Neural progenitor cell (in vitro differentiated cells): ENCODE measurements at regions not wholly inside any gene's neighbourhood (a gene's known extent, or its start where the extent isn't known, plus 50 kb on each side); places are given as distances from the start of the nearest gene placed in this dataset.

Source experiments
- DNase-seq: peaks from one replicate; pipeline ENCODE4 v3.0.0-alpha.2; 2016; ENCODE audit warnings: low spot score
- H2AFZ ChIP-seq: fragments of 200-600 bp; sonication (generic); replicated peaks from 2 replicates; pipeline ENCODE4 v1.6.1; 2016; ENCODE audit warnings: antibody characterized with exemption
- H3F3A ChIP-seq: fragments of 200-600 bp; sonication (generic); 2 replicates; pipeline ENCODE4 v1.6.1; 2016; ENCODE audit warnings: antibody characterized with exemption, low read depth
- H3K27ac ChIP-seq: fragments of 200-600 bp; sonication (generic); 2 replicates; pipeline ENCODE4 v1.5.1; 2016; ENCODE audit warnings: mild to moderate bottlenecking
- H3K27me3 ChIP-seq: fragments of 200-600 bp; sonication (generic); 2 replicates; pipeline ENCODE4 v1.6.1; 2016; ENCODE audit warnings: mild to moderate bottlenecking, moderate library complexity
- H3K36me3 ChIP-seq: fragments of 200-600 bp; sonication (generic); 2 replicates; pipeline ENCODE4 v1.5.1; 2016
- H3K4me1 ChIP-seq: fragments of 200-600 bp; sonication (generic); 2 replicates; pipeline ENCODE4 v1.6.1; 2016; ENCODE audit warnings: mixed run types
- H3K4me2 ChIP-seq: fragments of 200-600 bp; sonication (generic); 2 replicates; pipeline ENCODE4 v1.6.1; 2016
- H3K4me3 ChIP-seq: fragments of 200-600 bp; sonication (generic); 2 replicates; pipeline ENCODE4 v1.5.1; 2016
- H3K79me2 ChIP-seq: fragments of 200-600 bp; sonication (generic); 2 replicates; pipeline ENCODE4 v1.6.1; 2016; ENCODE audit warnings: low read depth
- H3K9ac ChIP-seq: fragments of 200-600 bp; sonication (generic); 2 replicates; pipeline ENCODE4 v1.6.1; 2016
- H3K9me3 ChIP-seq: fragments of 200-600 bp; sonication (generic); 2 replicates; pipeline ENCODE4 v1.5.1; 2016; ENCODE audit warnings: low read depth
- H4K20me1 ChIP-seq: fragments of 200-600 bp; sonication (generic); 2 replicates; pipeline ENCODE4 v1.6.1; 2016; ENCODE audit warnings: low read depth
- H3K27ac Mint-ChIP-seq: 3 replicates; pipeline ENCODE4 v1.8.0; 2021; ENCODE audit warnings: mixed read lengths
- H3K27me3 Mint-ChIP-seq: 2 replicates; pipeline ENCODE4 v1.8.0; 2022; ENCODE audit warnings: low read depth, mild to moderate bottlenecking, inconsistent platforms, moderate library complexity, mixed read lengths; ENCODE audit not compliant: insufficient read depth
- H3K36me3 Mint-ChIP-seq: 3 replicates; pipeline ENCODE4 v1.8.0; 2021; ENCODE audit warnings: mixed read lengths
- H3K4me1 Mint-ChIP-seq: 3 replicates; pipeline ENCODE4 v1.8.0; 2021; ENCODE audit warnings: mixed read lengths
- H3K4me3 Mint-ChIP-seq: 3 replicates; pipeline ENCODE4 v1.8.0; 2021; ENCODE audit warnings: mild to moderate bottlenecking, moderate library complexity, mixed read lengths
- H3K9me3 Mint-ChIP-seq: 3 replicates; pipeline ENCODE4 v1.8.0; 2020; ENCODE audit warnings: mixed read lengths
- CTCF ChIP-seq: fragments of 200-600 bp; sonication (generic); IDR thresholded peaks from 2 replicates; pipeline ENCODE4 v1.5.1; 2017; ENCODE audit warnings: antibody characterized with exemption, mild to moderate bottlenecking
- EZH2 ChIP-seq: fragments of 200-600 bp; sonication (generic); IDR thresholded peaks from 2 replicates; pipeline ENCODE4 v1.6.1; 2017; ENCODE audit warnings: antibody characterized with exemption, mild to moderate bottlenecking, moderate library complexity
- EZH2phosphoT487 ChIP-seq: fragments of 200-600 bp; sonication (generic); IDR thresholded peaks from 2 replicates; pipeline ENCODE4 v1.6.1; 2017; ENCODE audit warnings: antibody characterized with exemption

- Histone ChIP-seq H3K36me3 (no peaks in the 10 kb centered on the region), H3K27me3 (no peaks in the 10 kb centered on the region), H3K4me3 (no peak overlapping the region), H3F3A (no peaks in the 10 kb centered on the region), H3K4me2 (no peak overlapping the region), H3K9ac (no peak overlapping the region), H3K9me3 (no peaks in the 10 kb centered on the region), H3K27ac (no peak overlapping the region), H2AFZ (no peak overlapping the region), H4K20me1 (no peaks in the 10 kb centered on the region), H3K79me2 (no peaks in the 10 kb centered on the region), H3K4me1 (no peaks in the 10 kb centered on the region)
- Mint-ChIP-seq H3K4me1 (no peaks in the 10 kb centered on the region), H3K27ac (no peak overlapping the region), H3K27me3 (no peaks in the 10 kb centered on the region), H3K36me3 (no peaks in the 10 kb centered on the region), H3K9me3 (no peaks in the 10 kb centered on the region), H3K4me3 (no peak overlapping the region)
- DNase-seq = no peak
- TF ChIP-seq EZH2phosphoT487 (no peak), CTCF (no peak), EZH2 (no peak)
These were observed 178.3 kb upstream of the FMR1 start for GRCh38 chrX:147733369-147733768.

GRCh38 chrX:147735364-147735763 is 176.4 kb upstream of the FMR1 start:
- Histone ChIP-seq H4K20me1 (no peaks in the 10 kb centered on the region), H3K4me1 (no peaks in the 10 kb centered on the region), H2AFZ (no peak overlapping the region), H3F3A (no peaks in the 10 kb centered on the region), H3K79me2 (no peaks in the 10 kb centered on the region), H3K36me3 (no peaks in the 10 kb centered on the region), H3K4me3 (no peak overlapping the region), H3K9me3 (no peaks in the 10 kb centered on the region), H3K27ac (no peak overlapping the region), H3K4me2 (no peak overlapping the region), H3K27me3 (no peaks in the 10 kb centered on the region), H3K9ac (no peak overlapping the region)
- Mint-ChIP-seq H3K9me3 (no peaks in the 10 kb centered on the region), H3K36me3 (no peaks in the 10 kb centered on the region), H3K4me3 (no peak overlapping the region), H3K4me1 (no peaks in the 10 kb centered on the region), H3K27ac (no peak overlapping the region), H3K27me3 (no peaks in the 10 kb centered on the region)
- no peak for DNase-seq
- TF ChIP-seq EZH2phosphoT487 (no peak), EZH2 (no peak), CTCF (no peak)

GRCh38 chrX:147736045-147736444 is 175.7 kb upstream of the FMR1 start:
- TF ChIP-seq EZH2 = no peak
- no peak for TF ChIP-seq CTCF
- no peak for TF ChIP-seq EZH2phosphoT487
- Histone ChIP-seq H3K27me3 (no peaks in the 10 kb centered on the region), H2AFZ (no peak overlapping the region), H3K36me3 (no peaks in the 10 kb centered on the region), H3K9me3 (no peaks in the 10 kb centered on the region), H3F3A (no peaks in the 10 kb centered on the region), H3K27ac (no peak overlapping the region), H3K4me2 (no peak overlapping the region), H3K9ac (no peak overlapping the region), H3K79me2 (no peaks in the 10 kb centered on the region), H3K4me1 (no peaks in the 10 kb centered on the region), H4K20me1 (no peaks in the 10 kb centered on the region), H3K4me3 (no peak overlapping the region)
- no peak for DNase-seq
- Mint-ChIP-seq H3K9me3 (no peaks in the 10 kb centered on the region), H3K27me3 (no peaks in the 10 kb centered on the region), H3K27ac (no peak overlapping the region), H3K4me3 (no peak overlapping the region), H3K4me1 (no peaks in the 10 kb centered on the region), H3K36me3 (no peaks in the 10 kb centered on the region)

- H3K79me2 ChIP-seq = no peaks in the 10 kb centered on the region
- Mint-ChIP-seq H3K36me3 (no peaks in the 10 kb centered on the region), H3K4me3 (no peak overlapping the region), H3K9me3 (no peaks in the 10 kb centered on the region), H3K27me3 (no peaks in the 10 kb centered on the region), H3K4me1 (no peaks in the 10 kb centered on the region), H3K27ac (no peak overlapping the region)
- DNase-seq = no peak
- TF ChIP-seq CTCF (no peak), EZH2 (no peak), EZH2phosphoT487 (no peak)
- no peaks in the 10 kb centered on the region for H4K20me1 ChIP-seq
- H2AFZ ChIP-seq = no peak overlapping the region
- H3K9ac ChIP-seq = no peak overlapping the region
- no peak overlapping the region for H3K4me2 ChIP-seq
- no peak overlapping the region for H3K4me3 ChIP-seq
- H3K27ac ChIP-seq = no peak overlapping the region
- H3F3A ChIP-seq = no peaks in the 10 kb centered on the region
- H3K9me3 ChIP-seq = no peaks in the 10 kb centered on the region
- H3K27me3 ChIP-seq = no peaks in the 10 kb centered on the region
- H3K4me1 ChIP-seq = no peaks in the 10 kb centered on the region
- no peaks in the 10 kb centered on the region for H3K36me3 ChIP-seq
These were observed 174.0 kb upstream of the FMR1 start for GRCh38 chrX:147737690-147738089.
